NAMALWA (cell line): ENCODE measurements at regions not wholly inside any gene's neighbourhood (a gene's known extent, or its start where the extent isn't known, plus 50 kb on each side); places are given as distances from the start of the nearest gene placed in this dataset.
"Not testable (repeated sequence)": the region's sequence is repeated elsewhere in the genome, so short reads cannot be mapped to it uniquely, and the experiment has no call there.

Experiments used
- DNase-seq: peaks from one replicate; pipeline ENCODE4 v3.0.0-alpha.2; 2015; ENCODE audit warnings: low spot score

DNA sequence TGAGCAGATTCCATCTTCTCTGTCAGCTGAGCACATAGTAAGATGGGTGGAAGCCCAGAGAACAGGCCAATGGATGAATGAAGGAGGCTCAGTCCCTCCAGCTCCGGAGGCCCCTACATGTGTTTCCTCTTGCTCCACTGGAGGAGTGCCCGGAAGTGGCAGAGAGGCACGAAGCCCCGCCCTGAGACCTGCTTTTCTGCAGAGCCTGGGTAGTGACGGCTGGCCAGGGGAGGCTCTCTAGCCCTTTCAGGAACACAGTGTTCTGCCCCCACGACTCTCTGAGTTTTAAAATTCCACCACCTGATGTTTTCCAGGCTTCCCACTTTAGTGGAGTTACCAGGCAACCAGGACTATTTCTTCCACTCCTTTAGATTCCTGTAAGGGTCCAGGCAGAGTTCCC lies 149.4 kb upstream of the SLC6A11 start:
- DNase-seq, result peak; percentile 6

DNA sequence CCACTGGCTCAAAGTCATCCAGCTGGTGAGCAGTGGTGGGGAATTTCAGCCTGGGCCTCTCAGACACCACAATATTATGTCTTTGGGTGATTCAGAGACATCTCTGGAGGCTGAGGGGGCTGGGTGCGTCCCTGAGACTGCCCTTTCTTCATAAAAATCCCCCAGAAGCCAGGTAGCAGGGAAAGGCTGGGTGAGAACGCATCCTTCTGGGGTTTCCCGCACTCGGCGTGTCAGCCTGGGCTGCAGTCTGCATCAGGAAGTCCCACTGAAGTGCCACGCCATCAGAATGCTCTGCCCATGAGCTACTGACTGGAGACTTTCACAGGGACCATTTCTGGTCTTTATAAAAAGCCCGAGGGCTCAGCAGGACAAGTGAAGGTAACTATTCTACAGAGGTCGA lies 148.8 kb upstream of the SLC6A11 start:
- no peak for DNase-seq

DNA sequence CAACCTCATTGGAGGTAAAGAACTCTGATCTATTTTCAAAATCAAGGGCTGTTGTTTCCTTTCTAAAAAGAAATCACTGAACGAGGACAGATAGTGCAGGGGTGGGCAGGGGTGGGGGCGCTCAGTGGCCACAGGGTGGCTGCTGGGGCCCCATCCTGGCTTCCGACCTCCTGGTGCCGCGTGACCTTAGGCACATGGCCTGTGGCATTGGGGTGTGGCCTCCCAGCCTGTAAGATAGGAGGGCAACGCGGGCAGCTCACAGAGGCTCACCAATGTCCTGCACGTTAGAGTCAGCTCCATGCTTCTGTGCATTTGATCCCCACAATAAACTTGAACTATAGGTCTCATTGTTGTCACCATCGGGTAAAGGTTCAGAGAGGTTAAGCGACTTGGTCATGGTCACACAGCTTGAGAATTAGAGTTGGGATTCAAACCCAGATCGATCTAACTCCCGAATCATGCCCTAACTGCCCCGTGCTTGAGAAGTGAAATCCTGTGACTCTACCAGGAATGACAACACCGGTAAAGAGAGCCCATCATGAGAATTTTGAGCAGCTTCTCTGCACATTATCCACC lies 148.0 kb upstream of the SLC6A11 start:
- DNase-seq, result no peak

DNA sequence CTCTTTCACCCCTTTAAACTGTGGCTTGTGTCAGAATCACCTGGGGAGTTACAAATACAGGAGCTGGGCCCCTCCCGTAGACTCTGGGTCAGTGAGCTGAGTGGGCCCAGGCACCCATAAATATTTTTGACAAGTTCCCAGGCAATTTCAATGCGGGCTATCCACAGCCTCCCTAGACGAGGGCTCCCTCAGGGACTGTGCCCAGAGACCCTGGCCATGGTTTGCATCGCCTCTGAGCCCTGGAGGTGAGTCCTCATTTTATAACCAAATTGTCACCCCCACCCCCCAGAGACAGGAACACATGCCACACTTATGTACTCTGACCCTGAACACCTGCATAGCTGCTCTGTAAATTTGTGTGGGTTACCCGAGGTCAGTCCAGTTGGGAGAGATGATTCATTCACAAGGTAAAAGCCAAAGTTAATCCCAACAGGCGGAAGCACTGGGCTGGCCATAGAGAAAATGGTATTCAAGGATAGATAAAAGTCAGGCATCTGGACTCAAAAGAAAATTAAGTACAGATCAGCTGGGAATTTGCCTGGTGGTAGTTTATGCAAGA lies 146.5 kb upstream of the SLC6A11 start:
- DNase-seq, result no peak

DNA sequence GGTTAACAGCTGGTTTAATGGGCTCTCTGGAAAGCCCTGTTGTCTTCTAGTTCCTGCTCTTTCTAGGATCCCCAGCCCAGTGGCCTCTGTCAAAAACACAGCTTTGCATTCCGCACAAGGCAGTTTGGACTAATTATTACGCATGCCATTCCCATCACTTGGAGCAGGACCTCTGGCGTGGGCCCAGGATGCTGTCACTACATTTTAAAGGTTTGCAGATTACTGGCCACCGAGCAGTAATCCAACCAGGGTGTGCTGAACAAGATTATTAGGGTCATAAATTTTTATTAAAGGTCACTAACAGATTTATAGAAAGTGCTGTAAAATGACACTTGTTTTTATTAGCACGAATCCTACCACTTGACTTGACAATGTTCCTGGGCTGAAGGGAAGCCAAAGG lies 143.6 kb upstream of the SLC6A11 start:
- DNase-seq, result no peak

DNA sequence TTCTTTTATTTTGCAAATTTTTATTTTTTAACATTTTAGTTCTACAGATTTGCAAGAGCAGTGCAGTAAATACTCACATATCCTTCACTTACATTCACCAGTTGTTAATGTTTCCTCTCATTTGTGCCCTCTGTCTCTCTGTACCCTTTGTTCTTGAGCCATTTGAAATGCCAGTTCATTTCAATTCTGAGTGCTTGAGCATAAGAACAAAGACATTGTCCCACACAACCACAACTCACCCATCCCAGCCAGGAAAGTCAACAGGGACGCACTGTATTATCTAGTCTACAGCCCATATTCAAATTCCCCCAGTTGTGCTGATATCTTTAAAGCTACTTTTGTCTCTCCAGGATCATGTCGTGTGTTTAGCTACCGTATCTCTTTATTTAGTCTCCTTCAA lies 141.4 kb upstream of the SLC6A11 start:
- DNase-seq, result no peak

DNA sequence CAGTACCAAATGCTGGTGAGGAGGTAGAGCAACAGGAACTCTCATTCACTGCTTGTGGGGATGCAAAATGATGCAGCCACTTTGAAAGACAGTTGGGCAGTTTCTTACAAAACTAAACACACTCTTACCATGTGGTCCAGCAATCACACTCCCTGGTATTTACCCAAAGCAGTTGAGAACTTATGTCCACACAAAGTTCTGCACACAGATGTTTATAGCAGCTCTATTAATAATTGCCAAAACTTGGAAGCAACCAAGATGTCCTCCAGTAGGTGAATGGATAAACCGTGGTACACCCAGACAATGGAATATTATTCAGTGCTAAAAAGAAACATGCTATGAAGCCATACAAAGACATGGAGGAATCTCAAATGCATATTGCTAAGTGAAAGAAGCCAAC lies 139.1 kb upstream of the SLC6A11 start:
- no peak for DNase-seq

DNA sequence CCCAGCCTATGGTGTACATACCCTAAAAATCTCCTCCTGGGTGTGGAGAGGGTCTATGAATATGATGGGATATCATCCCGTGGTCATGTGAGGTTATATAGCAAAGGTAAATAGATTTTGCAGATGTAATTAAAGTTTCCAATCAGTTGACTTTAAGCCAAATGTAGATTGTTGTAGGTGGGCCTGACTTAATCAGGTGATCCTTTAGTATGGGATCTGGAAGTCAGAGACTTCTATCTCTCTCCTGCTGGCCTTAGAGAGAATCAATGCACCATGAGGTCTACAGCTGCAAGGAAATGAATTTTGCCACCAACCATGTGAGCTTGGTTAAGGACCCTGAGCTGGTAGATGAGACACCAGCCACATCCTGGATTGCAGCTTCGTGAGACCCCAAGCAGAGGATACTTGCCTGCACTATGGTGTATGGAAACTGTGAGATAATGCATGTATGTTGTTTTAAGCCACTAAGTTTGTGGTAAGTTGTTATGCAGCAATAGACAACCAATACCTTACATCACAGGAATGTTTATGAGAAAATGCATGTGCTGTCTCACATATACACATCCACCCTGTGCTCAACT lies 137.1 kb upstream of the SLC6A11 start:
- DNase-seq, result no peak

DNA sequence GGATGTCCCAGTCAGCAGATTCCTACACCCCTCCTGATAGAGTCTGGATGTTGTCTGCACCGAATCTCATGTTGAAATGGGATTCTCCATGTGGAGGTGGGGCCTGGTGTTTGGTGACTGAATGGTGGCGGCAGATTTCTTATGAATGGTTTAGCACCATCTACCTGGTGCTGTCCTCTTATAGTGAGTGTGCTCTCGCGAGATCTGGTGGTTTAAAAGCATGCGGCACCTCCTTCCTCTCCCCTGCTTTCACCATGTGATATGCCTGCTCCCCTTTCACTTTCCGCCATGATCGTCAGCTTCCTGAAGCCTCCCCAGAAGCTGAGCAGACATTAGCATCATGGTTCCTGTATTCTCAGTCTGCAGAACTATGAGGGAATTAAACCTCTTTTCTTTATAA lies 135.2 kb upstream of the SLC6A11 start:
- no peak for DNase-seq

DNA sequence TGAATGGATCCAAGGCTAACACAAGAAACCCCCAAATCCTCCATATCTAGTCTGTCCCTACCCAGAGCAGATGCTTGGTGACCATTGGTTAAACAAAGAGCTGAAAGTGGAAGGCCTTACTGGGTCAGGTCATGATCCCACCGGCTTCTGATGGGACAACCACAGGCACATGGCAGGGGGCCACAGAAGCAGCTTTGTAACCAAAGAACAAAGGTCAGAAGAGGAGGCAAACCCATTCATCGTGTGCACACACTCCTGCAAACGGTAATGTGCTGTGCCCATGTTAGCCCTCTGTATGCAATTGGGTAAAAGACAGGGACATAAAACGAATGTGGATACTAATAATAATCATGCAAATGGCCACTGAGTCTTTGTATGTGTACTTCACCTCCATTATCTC lies 133.3 kb upstream of the SLC6A11 start:
- no peak for DNase-seq

DNA sequence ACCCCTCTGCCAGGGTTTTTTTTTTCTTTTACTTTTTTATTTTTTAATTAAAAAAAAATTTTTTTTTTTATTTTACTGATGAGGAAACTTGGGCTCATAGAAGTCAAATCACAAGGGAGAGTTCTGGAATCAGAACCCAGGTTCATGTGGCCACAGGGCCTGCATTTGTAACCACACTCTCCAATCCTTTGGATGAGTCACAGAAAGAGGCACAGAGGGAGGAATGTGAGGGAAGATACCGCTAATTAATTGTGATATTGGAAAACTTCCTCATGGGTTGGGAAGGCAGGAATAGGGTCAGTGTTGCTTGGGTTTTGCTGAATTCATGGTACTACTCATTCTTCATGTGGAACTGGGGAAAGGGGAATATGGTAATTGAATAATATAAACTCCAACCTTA lies 132.9 kb upstream of the SLC6A11 start:
- DNase-seq, result no peak

DNA sequence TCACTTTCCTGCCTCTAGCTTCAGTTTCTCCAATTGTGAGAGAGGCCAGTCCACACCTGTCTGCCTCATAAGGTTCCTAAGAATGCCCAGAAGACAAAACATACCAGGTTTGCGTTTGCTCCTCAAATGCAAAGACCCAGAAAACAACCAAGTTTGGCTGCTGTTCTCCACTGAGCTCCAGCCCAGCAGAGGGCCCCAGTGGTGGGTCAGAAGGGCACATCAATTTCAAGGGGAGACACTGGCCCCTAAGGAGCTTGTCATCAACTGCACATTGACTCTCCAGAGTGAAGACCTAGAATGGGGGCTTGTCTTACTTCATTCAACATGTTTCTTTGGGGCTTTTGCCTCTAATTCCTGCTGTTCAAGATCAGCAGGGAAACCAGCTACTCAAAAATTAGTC lies 127.9 kb upstream of the SLC6A11 start:
- peak; percentile 29 for DNase-seq

DNA sequence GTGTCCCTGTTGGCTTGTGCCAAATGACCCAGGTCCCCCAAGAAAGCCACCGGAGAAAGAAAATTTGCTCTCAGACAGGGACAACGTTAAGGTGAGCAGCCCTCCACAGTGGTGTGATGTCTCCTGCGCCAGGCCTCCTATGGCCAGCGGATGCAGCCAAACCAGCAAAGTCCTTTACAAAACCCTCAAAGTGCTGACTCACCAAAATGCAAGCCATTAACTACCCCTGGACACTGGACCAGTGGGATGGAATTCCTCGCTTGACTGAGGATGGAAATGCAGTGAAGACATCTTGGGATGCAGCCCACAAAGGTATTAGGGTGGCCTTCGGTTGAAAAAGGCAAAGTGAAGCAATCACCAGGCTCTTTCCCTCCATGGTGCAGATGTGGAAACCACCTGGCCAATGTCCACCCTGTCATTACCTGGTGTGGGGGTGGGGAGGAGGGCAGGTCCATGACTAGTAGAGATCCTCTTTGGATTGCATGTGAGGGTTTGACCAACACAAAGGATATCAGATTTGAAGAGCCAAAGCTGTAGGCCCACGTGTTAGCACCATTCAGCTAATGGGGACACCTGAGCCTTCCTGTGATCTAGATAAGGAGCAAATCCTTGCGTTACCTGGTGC lies 127.4 kb upstream of the SLC6A11 start:
- DNase-seq, result no peak

DNA sequence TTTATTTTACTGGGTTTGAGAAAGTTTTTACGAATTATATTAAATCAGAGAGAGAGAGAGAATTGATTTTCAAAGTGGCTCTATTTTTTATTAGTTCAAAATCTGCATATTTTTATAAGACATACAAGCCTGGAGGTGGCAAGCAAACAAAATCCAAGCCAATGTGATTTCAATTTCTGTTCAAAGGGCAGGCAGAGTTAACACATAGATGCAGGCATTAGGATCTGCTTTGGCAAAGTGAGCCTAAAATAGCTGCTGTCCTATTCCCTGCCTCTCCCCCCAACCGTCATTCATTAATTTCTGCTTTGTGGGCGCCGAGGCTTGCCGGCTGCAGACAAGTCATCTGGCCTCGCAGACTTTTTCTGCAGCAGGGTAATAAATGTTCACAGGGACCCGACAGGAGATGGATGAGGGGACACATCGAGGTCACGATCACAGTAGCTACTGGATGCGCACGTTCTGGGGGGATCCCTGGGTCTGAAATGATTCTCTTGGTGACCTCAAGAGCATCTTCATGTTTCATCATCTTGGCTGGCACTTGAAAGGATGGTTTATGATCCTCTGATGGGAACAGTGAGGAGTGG lies 123.9 kb upstream of the SLC6A11 start:
- no peak for DNase-seq

DNA sequence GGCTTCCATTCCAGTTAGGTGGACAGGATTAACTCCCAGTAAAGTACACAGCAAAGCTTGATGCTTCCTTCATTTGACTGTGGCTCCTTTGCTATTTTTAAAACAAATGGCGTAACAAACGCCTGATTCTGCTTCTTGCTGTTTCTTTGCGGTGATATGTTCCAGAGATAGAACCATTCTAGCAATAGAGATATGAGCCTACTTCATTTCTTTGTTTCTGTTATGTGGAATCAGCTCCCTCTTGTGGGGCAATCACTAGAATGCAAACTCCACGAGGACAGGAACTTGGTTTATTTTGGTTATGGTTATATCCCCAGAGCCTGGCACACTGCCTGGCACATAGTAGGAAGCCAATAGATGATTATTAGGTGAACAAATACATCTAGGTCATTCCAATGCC lies 122.6 kb upstream of the SLC6A11 start:
- DNase-seq, result peak; percentile 6

DNA sequence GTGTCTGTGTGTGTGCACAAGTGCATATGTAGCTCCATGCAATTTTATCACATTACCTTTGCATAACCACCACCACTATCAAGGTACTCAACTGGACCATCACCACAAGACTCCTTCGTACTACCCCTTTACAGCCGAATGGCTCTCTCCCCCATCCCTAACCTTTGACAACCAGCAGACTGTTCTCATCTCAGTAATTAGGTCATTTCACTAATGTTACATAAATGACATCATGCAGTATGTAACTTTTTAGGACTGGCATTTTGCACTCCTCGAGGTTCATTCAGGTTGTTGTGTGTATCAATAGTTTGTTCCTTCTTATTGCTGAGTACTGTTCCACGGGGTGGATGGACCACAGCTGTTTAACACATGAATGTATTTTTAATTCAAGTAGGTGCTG lies 121.8 kb upstream of the SLC6A11 start:
- no peak for DNase-seq

DNA sequence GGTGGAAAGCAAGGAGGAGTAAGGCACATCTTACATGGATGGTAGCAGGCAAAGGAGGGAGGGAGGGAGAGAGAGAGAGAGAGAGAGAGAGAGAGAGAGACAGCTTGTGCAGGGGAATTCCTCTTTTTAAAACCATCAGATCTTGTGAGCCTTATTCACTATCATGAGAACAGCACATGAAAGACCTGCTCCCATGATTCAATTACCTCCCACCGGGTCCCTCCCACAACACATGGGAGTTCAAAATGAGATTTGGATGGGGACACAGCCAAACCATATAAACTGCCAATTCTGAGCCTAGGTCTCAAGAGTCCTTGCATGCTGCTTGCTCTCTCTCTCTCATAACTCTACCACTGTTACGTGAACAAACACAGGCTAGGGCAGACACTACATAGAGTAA lies 120.8 kb upstream of the SLC6A11 start:
- not testable (repeated sequence) for DNase-seq

DNA sequence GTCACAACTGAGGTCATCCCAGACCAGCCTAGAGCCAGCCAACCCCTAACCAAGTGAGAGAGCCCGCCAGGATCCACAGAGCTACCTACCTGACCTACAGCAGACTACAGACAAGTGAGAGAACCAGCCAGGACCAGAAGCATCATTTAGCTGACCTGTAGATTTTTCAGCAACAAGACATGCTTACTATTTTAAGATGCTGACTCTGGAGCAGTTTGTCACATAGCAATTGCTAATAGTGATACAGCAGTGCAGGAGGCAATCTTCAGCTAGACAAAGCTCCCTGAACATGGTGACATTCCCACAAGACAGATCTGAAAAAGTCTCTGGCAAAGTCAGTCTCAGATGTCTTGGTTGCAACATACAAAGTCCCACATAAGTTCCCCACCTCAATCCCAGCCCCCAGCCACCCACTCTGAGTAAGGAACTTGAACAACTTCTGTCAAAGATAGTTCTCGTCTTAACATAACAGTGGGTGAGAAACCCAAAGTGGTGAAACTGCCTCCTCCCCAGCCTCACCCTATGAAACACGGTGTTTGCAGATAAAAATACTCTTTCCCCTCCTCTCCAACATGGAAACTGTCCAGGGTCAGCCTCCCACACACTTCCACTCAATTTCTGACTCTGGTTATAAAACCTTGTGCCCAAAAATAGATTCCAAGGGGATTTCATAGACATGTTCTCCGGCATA lies 120.3 kb upstream of the SLC6A11 start:
- DNase-seq, result no peak

DNA sequence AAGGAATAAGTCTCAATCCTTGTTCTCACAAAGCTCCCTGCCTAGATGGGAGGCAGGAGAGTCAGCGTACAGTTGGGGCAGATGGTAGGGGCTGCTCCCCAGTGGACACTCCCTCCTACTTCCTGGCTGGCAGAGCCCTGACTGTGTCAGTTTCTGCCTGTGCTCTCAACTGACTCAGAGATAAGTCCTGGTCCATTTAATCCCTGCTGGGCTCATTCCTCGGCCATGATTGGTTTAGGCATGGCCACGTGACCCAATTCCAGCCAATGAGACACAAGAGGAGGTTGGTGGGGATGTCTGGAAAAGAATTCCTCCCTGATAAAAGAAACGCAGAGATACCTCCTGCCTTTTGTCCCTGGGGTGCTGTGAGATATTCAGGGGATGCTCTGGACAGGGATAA lies 118.1 kb upstream of the SLC6A11 start:
- peak; percentile 27 for DNase-seq

DNA sequence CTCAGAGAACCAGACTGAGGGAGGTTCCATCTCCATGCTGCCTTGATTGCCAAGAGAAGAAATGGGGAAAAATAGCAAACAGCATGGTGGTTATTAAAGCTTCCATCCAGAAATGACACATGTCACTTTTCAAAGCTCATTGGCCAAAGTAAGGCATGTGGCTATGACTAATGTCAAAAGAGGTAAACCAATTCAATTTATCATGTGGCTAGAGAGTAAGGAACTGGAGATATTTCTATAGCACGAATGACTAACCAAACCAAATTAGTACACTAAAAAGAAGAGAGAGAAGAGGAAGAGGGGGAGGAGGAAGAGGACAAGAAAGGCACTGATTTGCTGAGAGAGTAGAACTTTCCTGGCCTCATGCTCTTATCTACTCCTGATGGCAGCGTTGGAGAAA lies 115.2 kb upstream of the SLC6A11 start:
- no peak for DNase-seq

DNA sequence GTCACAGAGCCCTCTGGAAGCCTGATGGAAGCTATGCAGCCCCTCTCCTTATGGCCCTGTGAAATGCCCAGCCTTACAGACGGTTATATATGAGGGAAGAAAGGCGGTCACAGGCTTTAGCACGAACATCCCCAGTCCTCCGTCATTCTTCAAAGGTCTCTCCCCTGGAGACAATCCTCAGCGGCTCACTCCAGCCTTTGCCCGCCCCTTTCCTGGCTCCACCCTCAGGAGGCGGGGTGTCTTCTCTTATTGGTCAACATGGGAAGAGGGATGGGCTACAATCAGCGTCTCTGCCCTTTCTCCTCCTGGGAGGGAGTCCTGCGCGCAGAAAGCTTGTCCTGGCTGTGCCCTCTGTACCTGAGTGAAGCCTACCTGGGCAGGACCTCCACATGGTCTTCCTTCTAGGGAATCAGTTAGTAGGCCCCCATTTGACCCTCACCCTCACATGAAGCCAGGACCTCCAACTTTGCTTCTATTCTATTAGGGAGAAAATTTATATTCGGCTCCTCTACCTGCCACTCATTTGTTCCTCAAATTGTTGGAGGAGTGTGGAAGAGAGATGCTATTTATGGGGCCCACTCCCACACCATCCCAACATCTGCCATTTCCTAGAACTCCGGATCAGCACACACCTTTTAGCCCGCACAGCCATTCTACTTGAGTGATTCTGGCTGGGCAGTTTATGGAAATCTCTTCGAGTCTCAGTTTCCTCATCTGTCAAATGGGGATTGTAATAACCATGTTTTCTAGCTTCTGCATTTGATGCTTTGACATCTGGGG lies 112.9 kb upstream of the SLC6A11 start:
- peak; percentile 65 for DNase-seq

DNA sequence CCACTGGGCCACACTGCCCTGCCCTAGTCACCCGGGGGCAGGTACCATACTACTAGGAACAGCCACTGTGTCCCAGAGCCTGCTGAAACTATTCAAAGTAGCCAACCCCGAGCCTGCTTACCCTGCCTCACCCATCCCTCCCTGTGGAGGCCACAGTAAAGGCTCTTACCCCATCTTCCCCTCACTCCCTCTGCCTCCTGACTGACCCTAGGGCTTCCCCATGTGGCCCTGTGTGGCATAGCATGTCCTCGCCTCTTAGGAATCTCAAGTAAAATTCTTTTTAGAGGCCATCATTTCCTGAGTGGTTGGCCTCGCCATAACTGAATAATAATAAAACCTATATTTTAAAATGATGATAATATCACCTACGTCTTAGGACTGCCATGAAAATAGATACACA lies 112.2 kb upstream of the SLC6A11 start:
- DNase-seq, result peak; percentile 21
